PFSK-1 (cell line): ENCODE measurements at regions not wholly inside any gene's neighbourhood (a gene's known extent, or its start where the extent isn't known, plus 50 kb on each side); places are given as distances from the start of the nearest gene placed in this dataset.

ENCODE experiments used
- FOXP2 ChIP-seq: optimal IDR thresholded peaks from 2 replicates; pipeline ENCODE3; 2011; ENCODE audit warnings: borderline replicate concordance, control low read depth, inconsistent platforms; ENCODE audit not compliant: insufficient read depth; ENCODE audit errors: extremely low read length, extremely low read depth
- POLR2AphosphoS5 ChIP-seq: IDR thresholded peaks from 2 replicates; pipeline ENCODE4 v1.6.1; 2012; ENCODE audit warnings: low read depth, mild to moderate bottlenecking, control low read depth, low read length, moderate library complexity
- REST ChIP-seq, 2 experiments: IDR thresholded peaks; 2 replicates each; pipeline versions ENCODE4 v1.6.1 to v1.8.0; 2011 to 2012; ENCODE audit warnings: low read depth in 2 of 2, low read length in 2 of 2, control low read depth in 1 of 2, inconsistent platforms in 1 of 2, mild to moderate bottlenecking in 1 of 2, moderate library complexity in 1 of 2; ENCODE audit not compliant: insufficient read depth in 1 of 2
- SIN3A ChIP-seq: IDR thresholded peaks from 2 replicates; pipeline ENCODE4 v1.6.1; 2012; ENCODE audit warnings: mild to moderate bottlenecking, low read length, moderate library complexity, borderline replicate concordance; ENCODE audit not compliant: insufficient read depth
- TAF1 ChIP-seq: IDR thresholded peaks from 2 replicates; pipeline ENCODE4 v1.6.1; 2012; ENCODE audit warnings: low read length, control low read depth, borderline replicate concordance; ENCODE audit not compliant: insufficient read depth

DNA sequence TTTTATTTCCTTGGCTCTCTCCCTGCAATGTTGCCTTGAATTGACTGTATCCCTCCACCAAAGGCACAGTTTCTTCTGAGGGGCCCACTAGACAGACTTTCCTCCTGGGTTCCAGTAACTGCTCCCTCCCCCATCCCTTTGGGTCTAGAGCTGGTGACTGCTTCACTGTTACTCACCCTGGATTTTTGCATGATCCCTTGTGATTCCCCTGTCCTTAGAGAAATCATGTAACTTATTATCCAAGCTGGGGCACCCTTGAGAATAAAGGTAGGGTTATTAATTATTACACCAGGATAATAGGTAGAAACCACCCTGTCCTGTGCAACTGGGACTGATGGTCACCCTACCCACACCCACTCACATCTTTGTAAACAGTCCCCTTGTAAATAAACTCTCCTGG is 67.5 kb upstream of the FYN start:
- TF ChIP-seq POLR2AphosphoS5, result no peak
- no peak for TF ChIP-seq REST (IDR thresholded peaks at IDR 0.05; ENCODE audit: insufficient read depth in 1 of 2, low read depth in 2 of 2, low read length in 2 of 2)
- no peak for TF ChIP-seq TAF1
- no peak for TF ChIP-seq SIN3A
- no peak for TF ChIP-seq FOXP2
